ENCODE measurements at regions not wholly inside any gene's neighbourhood (a gene's known extent, or its start where the extent isn't known, plus 50 kb on each side); places are given as distances from the start of the nearest gene placed in this dataset.
"Not testable (repeated sequence)": the region's sequence is repeated elsewhere in the genome, so short reads cannot be mapped to it uniquely, and the experiment has no call there.

GRCh38 chrX:140250391-140250790 is 254.5 kb downstream of the SOX3 start:
- Histone ChIP-seq H3K36me3 (ENCODE audit: insufficient read depth, low read length) (no peaks in the 10 kb centered on the region), H4K20me1 (ENCODE audit: insufficient read depth, low read length, poor library complexity, severe bottlenecking) (no peaks in the 10 kb centered on the region), H3K79me2 (ENCODE audit: insufficient read depth, low read length) (no peaks in the 10 kb centered on the region), H3K9me2 (replicated peaks; ENCODE audit: low read depth, low read length) (no peaks in the 10 kb centered on the region), H3K27me3 (ENCODE audit: insufficient read depth, low read length, poor library complexity, severe bottlenecking) (no peaks in the 10 kb centered on the region), H3K9ac (ENCODE audit: low read depth, low read length, poor library complexity, severe bottlenecking) (no peak overlapping the region), H3K4me1 (ENCODE audit: insufficient read depth, low read length, poor library complexity, severe bottlenecking) (no peaks in the 10 kb centered on the region), H3K4me2 (ENCODE audit: low read depth, low read length, poor library complexity, severe bottlenecking) (no peak overlapping the region), H2AFZ (ENCODE audit: low read length) (no peak overlapping the region), H3K9me3 (ENCODE audit: insufficient read depth, low read depth, low read length) (no peaks in the 10 kb centered on the region), H3K4me3 (ENCODE audit: low read length, poor library complexity, severe bottlenecking) (no peak overlapping the region), H3F3A (ENCODE audit: low read depth) (no peaks in the 10 kb centered on the region)
- TF ChIP-seq CTCF (conservative IDR thresholded peaks at IDR 0.05; ENCODE audit: low read length): no peak
- no peak for TF ChIP-seq EZH2phosphoT487 (IDR thresholded peaks at IDR 0.05; ENCODE audit: borderline replicate concordance)

- no peaks in the 10 kb centered on the region for H3K79me2 ChIP-seq (ENCODE audit: insufficient read depth, low read length)
- TF ChIP-seq EZH2phosphoT487 (IDR thresholded peaks at IDR 0.05; ENCODE audit: borderline replicate concordance) (no peak), CTCF (conservative IDR thresholded peaks at IDR 0.05; ENCODE audit: low read length) (no peak)
Measured at GRCh38 chrX:140249088-140249487, 255.8 kb downstream of the SOX3 start.

GRCh38 chrX:140229191-140229590 is 263.9 kb upstream of the CXorf66 start:
- H3K36me3 ChIP-seq (ENCODE audit: insufficient read depth, low read length): no peaks in the 10 kb centered on the region
- no peaks in the 10 kb centered on the region for H3K9me2 ChIP-seq (replicated peaks; ENCODE audit: low read depth, low read length)
- no peak overlapping the region for H3K4me2 ChIP-seq (ENCODE audit: low read depth, low read length, poor library complexity, severe bottlenecking)
- no peaks in the 10 kb centered on the region for H3F3A ChIP-seq (ENCODE audit: low read depth)
- TF ChIP-seq CTCF (conservative IDR thresholded peaks at IDR 0.05; ENCODE audit: low read length): no peak
- TF ChIP-seq EZH2phosphoT487 (IDR thresholded peaks at IDR 0.05; ENCODE audit: borderline replicate concordance): no peak
- H3K79me2 ChIP-seq (ENCODE audit: insufficient read depth, low read length): no peaks in the 10 kb centered on the region
- no peaks in the 10 kb centered on the region for H4K20me1 ChIP-seq (ENCODE audit: insufficient read depth, low read length, poor library complexity, severe bottlenecking)
- no peak overlapping the region for H2AFZ ChIP-seq (ENCODE audit: low read length)
- no peaks in the 10 kb centered on the region for H3K9me3 ChIP-seq (ENCODE audit: insufficient read depth, low read depth, low read length)
- H3K27me3 ChIP-seq (ENCODE audit: insufficient read depth, low read length, poor library complexity, severe bottlenecking): no peaks in the 10 kb centered on the region
- H3K4me1 ChIP-seq (ENCODE audit: insufficient read depth, low read length, poor library complexity, severe bottlenecking): no peaks in the 10 kb centered on the region
- H3K4me3 ChIP-seq (ENCODE audit: low read length, poor library complexity, severe bottlenecking): no peak overlapping the region
- no peak overlapping the region for H3K9ac ChIP-seq (ENCODE audit: low read depth, low read length, poor library complexity, severe bottlenecking)

More at GRCh38 chrX:140249088-140249487, 255.8 kb downstream of the SOX3 start:
- Histone ChIP-seq H3K9me3 (ENCODE audit: insufficient read depth, low read depth, low read length) (no peaks in the 10 kb centered on the region), H2AFZ (ENCODE audit: low read length) (no peak overlapping the region), H3F3A (ENCODE audit: low read depth) (no peaks in the 10 kb centered on the region), H3K9ac (ENCODE audit: low read depth, low read length, poor library complexity, severe bottlenecking) (no peak overlapping the region), H3K4me3 (ENCODE audit: low read length, poor library complexity, severe bottlenecking) (no peak overlapping the region), H3K36me3 (ENCODE audit: insufficient read depth, low read length) (no peaks in the 10 kb centered on the region), H3K4me1 (ENCODE audit: insufficient read depth, low read length, poor library complexity, severe bottlenecking) (no peaks in the 10 kb centered on the region), H3K4me2 (ENCODE audit: low read depth, low read length, poor library complexity, severe bottlenecking) (no peak overlapping the region), H3K9me2 (replicated peaks; ENCODE audit: low read depth, low read length) (no peaks in the 10 kb centered on the region), H3K27me3 (ENCODE audit: insufficient read depth, low read length, poor library complexity, severe bottlenecking) (no peaks in the 10 kb centered on the region), H4K20me1 (ENCODE audit: insufficient read depth, low read length, poor library complexity, severe bottlenecking) (no peaks in the 10 kb centered on the region)

- H3K4me2 ChIP-seq (ENCODE audit: low read depth, low read length, poor library complexity, severe bottlenecking); H3K9me2 ChIP-seq (replicated peaks; ENCODE audit: low read depth, low read length); H2AFZ ChIP-seq (ENCODE audit: low read length); H3K9ac ChIP-seq (ENCODE audit: low read depth, low read length, poor library complexity, severe bottlenecking); H3K79me2 ChIP-seq (ENCODE audit: insufficient read depth, low read length); H4K20me1 ChIP-seq (ENCODE audit: insufficient read depth, low read length, poor library complexity, severe bottlenecking); H3F3A ChIP-seq (ENCODE audit: low read depth); H3K4me3 ChIP-seq (ENCODE audit: low read length, poor library complexity, severe bottlenecking); H3K36me3 ChIP-seq (ENCODE audit: insufficient read depth, low read length); H3K9me3 ChIP-seq (ENCODE audit: insufficient read depth, low read depth, low read length); H3K27me3 ChIP-seq (ENCODE audit: insufficient read depth, low read length, poor library complexity, severe bottlenecking); H3K4me1 ChIP-seq (ENCODE audit: insufficient read depth, low read length, poor library complexity, severe bottlenecking): not testable (repeated sequence)
Measured at GRCh38 chrX:140226037-140226436, 260.7 kb upstream of the CXorf66 start.

GRCh38 chrX:140215894-140216293 is 250.6 kb upstream of the CXorf66 start:
- H3K9ac ChIP-seq (ENCODE audit: low read depth, low read length, poor library complexity, severe bottlenecking); H3F3A ChIP-seq (ENCODE audit: low read depth); H3K36me3 ChIP-seq (ENCODE audit: insufficient read depth, low read length); H3K9me3 ChIP-seq (ENCODE audit: insufficient read depth, low read depth, low read length); H3K27me3 ChIP-seq (ENCODE audit: insufficient read depth, low read length, poor library complexity, severe bottlenecking); H3K79me2 ChIP-seq (ENCODE audit: insufficient read depth, low read length); H3K9me2 ChIP-seq (replicated peaks; ENCODE audit: low read depth, low read length); H3K4me2 ChIP-seq (ENCODE audit: low read depth, low read length, poor library complexity, severe bottlenecking); H4K20me1 ChIP-seq (ENCODE audit: insufficient read depth, low read length, poor library complexity, severe bottlenecking); H3K4me3 ChIP-seq (ENCODE audit: low read length, poor library complexity, severe bottlenecking); H3K4me1 ChIP-seq (ENCODE audit: insufficient read depth, low read length, poor library complexity, severe bottlenecking); H2AFZ ChIP-seq (ENCODE audit: low read length): not testable (repeated sequence)
